Cardiac fibroblast (primary cell): ENCODE measurements at regions not wholly inside any gene's neighbourhood (a gene's known extent, or its start where the extent isn't known, plus 50 kb on each side); places are given as distances from the start of the nearest gene placed in this dataset.

ENCODE experiments used
- DNase-seq, 2 donors: peaks; one replicate each; pipeline versions ENCODE4 v3.0.0 to v3.0.0-alpha.2; 2010; ENCODE audit warnings: low read depth in 2 of 2
- H3K4me3 ChIP-seq, 2 donors: replicated peaks in 1 of 2; 1 replicate in 1 of 2; 2 replicates in 1 of 2; pipeline ENCODE4 v1.5.1; 2011; ENCODE audit warnings: low read depth in 2 of 2, low read length in 2 of 2, mild to moderate bottlenecking in 2 of 2, moderate library complexity in 1 of 2
- TF ChIP-seq, protein P1 (sequence below): IDR thresholded peaks from one replicate; pipeline ENCODE4 v1.5.1; 2011; ENCODE audit warnings: low read depth, mild to moderate bottlenecking, low read length, inconsistent platforms

DNA sequence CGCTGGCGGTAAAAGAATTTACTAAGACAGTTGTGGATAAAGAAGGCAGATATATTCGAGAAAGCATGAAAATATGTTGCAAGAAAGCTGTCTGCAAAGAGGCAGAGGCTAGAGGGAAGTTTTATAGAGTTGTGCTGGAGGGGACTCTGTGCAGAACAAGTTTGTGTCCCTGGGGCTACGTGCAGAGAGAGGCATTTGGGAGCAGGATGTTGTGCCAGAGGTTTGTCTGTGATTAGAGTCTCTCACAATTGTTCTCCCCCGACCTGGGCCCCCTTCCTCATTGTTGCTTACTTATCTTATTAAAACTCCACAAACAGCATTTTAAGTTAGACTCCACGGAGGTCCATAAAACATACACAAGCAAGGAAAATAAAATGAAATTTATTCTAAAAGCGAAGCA lies 831.3 kb downstream of the NLGN4X start:
- TF ChIP-seq, protein P1, sequence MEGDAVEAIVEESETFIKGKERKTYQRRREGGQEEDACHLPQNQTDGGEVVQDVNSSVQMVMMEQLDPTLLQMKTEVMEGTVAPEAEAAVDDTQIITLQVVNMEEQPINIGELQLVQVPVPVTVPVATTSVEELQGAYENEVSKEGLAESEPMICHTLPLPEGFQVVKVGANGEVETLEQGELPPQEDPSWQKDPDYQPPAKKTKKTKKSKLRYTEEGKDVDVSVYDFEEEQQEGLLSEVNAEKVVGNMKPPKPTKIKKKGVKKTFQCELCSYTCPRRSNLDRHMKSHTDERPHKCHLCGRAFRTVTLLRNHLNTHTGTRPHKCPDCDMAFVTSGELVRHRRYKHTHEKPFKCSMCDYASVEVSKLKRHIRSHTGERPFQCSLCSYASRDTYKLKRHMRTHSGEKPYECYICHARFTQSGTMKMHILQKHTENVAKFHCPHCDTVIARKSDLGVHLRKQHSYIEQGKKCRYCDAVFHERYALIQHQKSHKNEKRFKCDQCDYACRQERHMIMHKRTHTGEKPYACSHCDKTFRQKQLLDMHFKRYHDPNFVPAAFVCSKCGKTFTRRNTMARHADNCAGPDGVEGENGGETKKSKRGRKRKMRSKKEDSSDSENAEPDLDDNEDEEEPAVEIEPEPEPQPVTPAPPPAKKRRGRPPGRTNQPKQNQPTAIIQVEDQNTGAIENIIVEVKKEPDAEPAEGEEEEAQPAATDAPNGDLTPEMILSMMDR = no peak
- no peak for DNase-seq
- H3K4me3 ChIP-seq = no peak overlapping the region

DNA sequence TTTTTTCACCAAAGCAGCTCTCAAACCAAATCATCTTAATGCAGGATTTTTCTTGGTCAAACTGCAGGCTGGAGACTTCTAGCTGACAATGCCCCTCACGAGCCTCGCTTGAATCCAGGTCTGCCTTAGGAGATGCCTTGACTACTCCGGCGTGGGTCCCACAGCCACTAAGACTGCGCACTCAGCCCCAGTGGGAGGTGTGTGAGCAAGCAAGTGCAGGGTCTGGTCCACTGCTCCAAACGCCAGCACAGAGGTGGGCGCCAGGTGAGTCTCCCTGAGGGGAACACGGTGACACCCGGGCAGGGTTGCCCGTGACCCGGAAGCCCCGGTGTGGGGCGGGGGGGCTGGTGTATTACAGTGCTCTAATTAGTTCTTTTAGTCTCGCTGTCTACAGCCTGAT lies 838.3 kb downstream of the NLGN4X start:
- DNase-seq = no peak
- TF ChIP-seq, protein P1 = no peak
- no peak overlapping the region for H3K4me3 ChIP-seq

DNA sequence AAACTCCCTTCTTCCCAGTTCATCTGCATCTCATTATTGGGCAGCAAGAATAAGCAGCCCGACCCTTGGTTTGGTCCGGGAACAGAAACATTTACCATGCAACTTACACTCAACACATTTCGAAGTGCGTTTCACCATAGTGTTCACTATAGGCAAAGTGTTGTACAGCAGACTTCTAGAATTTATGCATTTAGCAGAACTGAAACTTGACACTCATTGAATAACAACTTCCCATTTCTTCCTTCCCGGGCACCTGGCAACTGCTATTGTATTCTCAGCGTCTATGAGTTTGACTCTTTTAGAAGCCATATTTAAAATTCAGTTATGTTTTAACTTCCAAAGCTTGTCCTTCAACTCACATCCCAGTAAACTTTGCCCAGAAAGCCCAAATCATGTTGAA lies 840.6 kb downstream of the NLGN4X start:
- TF ChIP-seq, protein P1 = no peak
- H3K4me3 ChIP-seq = no peak overlapping the region
- DNase-seq = no peak

DNA sequence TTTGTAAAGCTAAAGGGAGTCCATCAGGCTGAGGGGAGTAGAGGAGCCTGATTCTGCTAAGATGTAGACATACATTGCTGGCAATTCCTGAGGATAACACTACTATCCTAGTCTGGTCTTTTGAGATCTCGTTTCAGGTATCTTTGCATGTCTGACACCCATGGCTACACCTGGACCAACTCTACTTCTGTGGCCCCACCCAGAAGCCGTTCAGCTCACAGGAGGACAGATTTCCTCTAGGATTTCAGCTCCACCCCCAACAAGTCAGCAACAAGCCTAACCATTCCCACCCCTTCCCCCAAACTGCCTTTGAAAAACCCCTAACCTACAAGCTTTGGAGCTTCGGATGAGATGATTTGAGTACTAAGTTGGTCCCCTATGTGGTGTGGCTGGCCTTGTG lies 848.2 kb downstream of the NLGN4X start:
- DNase-seq = no peak
- TF ChIP-seq, protein P1 = no peak
- H3K4me3 ChIP-seq = no peak overlapping the region

DNA sequence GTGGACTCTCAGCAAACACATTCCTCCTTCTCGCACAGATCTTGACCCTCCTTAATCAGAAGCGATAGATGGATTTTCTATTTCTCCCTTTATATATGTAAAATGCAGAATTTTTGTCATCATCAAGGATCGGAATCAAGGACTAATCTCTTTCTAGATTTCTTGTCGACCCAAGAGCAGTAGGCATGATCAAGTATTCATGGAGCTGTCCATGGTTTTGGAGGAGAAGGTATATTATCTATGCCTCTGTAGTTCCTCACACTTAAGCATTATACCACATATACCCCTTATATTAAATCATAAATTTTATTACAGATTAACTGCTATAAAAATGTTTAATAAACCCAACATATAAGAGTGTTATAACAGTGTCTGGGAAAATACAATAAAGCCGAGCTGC lies 886.8 kb downstream of the NLGN4X start:
- TF ChIP-seq, protein P1 = no peak
- H3K4me3 ChIP-seq = no peak overlapping the region

DNA sequence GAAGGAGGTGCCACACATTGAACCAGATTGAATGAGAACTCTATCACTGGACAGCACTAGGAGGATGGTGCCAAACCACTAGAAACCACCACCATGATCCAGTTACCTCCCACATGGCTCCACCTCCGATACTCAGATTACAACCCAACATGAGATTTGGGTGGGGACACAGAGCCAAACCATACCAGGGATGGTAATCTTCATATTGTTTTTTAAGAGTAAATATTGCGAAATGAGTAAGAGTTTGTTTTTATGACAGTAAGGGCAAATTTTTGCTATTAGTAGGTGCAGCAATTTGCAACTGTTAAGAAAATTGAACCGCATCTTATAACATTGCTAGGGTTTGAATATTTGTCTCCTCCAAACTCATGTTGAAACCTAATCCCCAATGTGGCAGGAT lies 891.5 kb downstream of the NLGN4X start:
- H3K4me3 ChIP-seq = no peak overlapping the region
- DNase-seq = no peak
- TF ChIP-seq, protein P1 = no peak

More for the DNA sequence above, 886.8 kb downstream of the NLGN4X start:
- no peak for DNase-seq

DNA sequence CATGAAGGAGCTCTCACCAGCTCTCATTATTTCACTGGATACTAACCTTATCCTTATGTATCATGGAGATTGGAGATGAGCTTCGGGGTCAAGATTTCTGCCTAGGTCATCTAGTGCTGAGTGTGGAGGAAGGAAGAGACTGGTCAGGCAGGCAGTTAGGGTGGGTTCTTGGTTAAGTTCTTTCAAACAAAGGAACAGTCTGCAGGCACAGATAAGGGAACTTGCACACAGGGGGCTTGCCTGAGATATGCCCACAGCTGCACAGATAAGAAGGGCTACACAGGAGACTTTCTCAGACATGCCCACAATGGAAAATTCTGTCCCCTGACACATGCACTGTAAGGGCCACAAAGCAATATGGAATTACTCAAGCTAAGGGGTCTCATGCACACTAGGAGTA lies 904.1 kb downstream of the NLGN4X start:
- TF ChIP-seq, protein P1 = no peak
- no peak overlapping the region for H3K4me3 ChIP-seq
- DNase-seq = no peak
